HEK293 (cell line): ENCODE measurements at regions not wholly inside any gene's neighbourhood (a gene's known extent, or its start where the extent isn't known, plus 50 kb on each side); places are given as distances from the start of the nearest gene placed in this dataset.

ENCODE experiments used
- CTCF ChIA-PET: fragments of 350-600 bp; formaldehyde crosslinking; extraction: SDS; loops from one replicate; lab custom pipeline; 2021; ENCODE audit warnings: antibody characterized with exemption; lab: Yijun Ruan, JAX
- POLR2A ChIA-PET: fragments of 300-600 bp; formaldehyde crosslinking; extraction: SDS; loops from one replicate; lab custom pipeline; 2020; ENCODE audit warnings: antibody characterized with exemption, inconsistent platforms; lab: Yijun Ruan, JAX
- H3K27ac ChIP-seq: fragments of 200-500 bp; sonication (Bioruptor generic); 2 replicates; pipeline ENCODE4 v1.5.1; 2014; ENCODE audit warnings: low read depth, low read length, control low read depth, inconsistent platforms; ENCODE audit errors: extremely low read depth
- H3K36me3 ChIP-seq, 2 experiments: fragments of 200-500 bp in 1 of 2; sonication (Bioruptor generic) in 1 of 2; 1 replicate in 1 of 2; 2 replicates in 1 of 2; pipeline ENCODE4 v1.5.1; 2014 to 2017; ENCODE audit warnings: inconsistent platforms in 2 of 2, low read length in 2 of 2; ENCODE audit not compliant: control insufficient read depth in 2 of 2, insufficient read depth in 1 of 2
- H3K4me1 ChIP-seq: fragments of 200-500 bp; sonication (Bioruptor generic); 2 replicates; pipeline ENCODE4 v1.5.1; 2014; ENCODE audit warnings: mild to moderate bottlenecking, low read length, inconsistent platforms; ENCODE audit not compliant: control insufficient read depth, insufficient read depth
- H3K4me3 ChIP-seq: 2 replicates; pipeline ENCODE4 v1.5.1; 2011; ENCODE audit warnings: low read depth, mild to moderate bottlenecking, control low read depth, low read length, moderate library complexity
- H3K9me3 ChIP-seq: fragments of 200-500 bp; sonication (Bioruptor generic); 2 replicates; pipeline ENCODE4 v1.5.1; 2014; ENCODE audit warnings: low read depth, low read length, inconsistent platforms; ENCODE audit not compliant: control insufficient read depth, insufficient read depth
- AEBP2 ChIP-seq: fragments of 450-650 bp; formaldehyde crosslinking; IDR thresholded peaks from 2 replicates; pipeline ENCODE4 v1.5.1; 2016; ENCODE audit warnings: missing biosample characterization, missing genetic modification characterization, borderline replicate concordance
- GLIS2 ChIP-seq: fragments of 450-650 bp; formaldehyde crosslinking; IDR thresholded peaks from 2 replicates; pipeline ENCODE4 v1.5.1; 2016; ENCODE audit warnings: missing biosample characterization, missing genetic modification characterization
- YY1 ChIP-seq: fragments of 450-650 bp; formaldehyde crosslinking; IDR thresholded peaks from 2 replicates; pipeline ENCODE4 v1.5.1; 2018; ENCODE audit warnings: missing biosample characterization, missing genetic modification characterization
- ZBTB10 ChIP-seq: fragments of 450-650 bp; formaldehyde crosslinking; IDR thresholded peaks from 2 replicates; pipeline ENCODE4 v1.5.1; 2016; ENCODE audit warnings: missing biosample characterization, missing genetic modification characterization
- ZNF148 ChIP-seq: fragments of 450-650 bp; formaldehyde crosslinking; IDR thresholded peaks from 2 replicates; pipeline ENCODE4 v1.5.0; 2017; ENCODE audit warnings: missing biosample characterization, missing genetic modification characterization, borderline replicate concordance
- ZNF169 ChIP-seq: fragments of 450-650 bp; formaldehyde crosslinking; IDR thresholded peaks from 2 replicates; pipeline ENCODE4 v1.5.1; 2016; ENCODE audit warnings: missing biosample characterization, missing genetic modification characterization
- ZNF404 ChIP-seq: fragments of 450-650 bp; formaldehyde crosslinking; IDR thresholded peaks from 2 replicates; pipeline ENCODE4 v1.5.1; 2017; ENCODE audit warnings: missing biosample characterization, missing genetic modification characterization
- ZNF449 ChIP-seq: fragments of 450-650 bp; formaldehyde crosslinking; IDR thresholded peaks from 2 replicates; pipeline ENCODE4 v1.5.1; 2017; ENCODE audit warnings: missing biosample characterization, mild to moderate bottlenecking, missing genetic modification characterization, moderate library complexity
- ZNF48 ChIP-seq: fragments of 450-650 bp; formaldehyde crosslinking; IDR thresholded peaks from 2 replicates; pipeline ENCODE4 v1.5.1; 2016; ENCODE audit warnings: missing biosample characterization, missing genetic modification characterization
- ZNF514 ChIP-seq: fragments of 450-650 bp; formaldehyde crosslinking; IDR thresholded peaks from 2 replicates; pipeline ENCODE4 v1.5.1; 2016; ENCODE audit warnings: missing biosample characterization, missing genetic modification characterization
- ZNF530 ChIP-seq: fragments of 450-650 bp; formaldehyde crosslinking; IDR thresholded peaks from 2 replicates; pipeline ENCODE4 v1.5.1; 2016; ENCODE audit warnings: low read depth, missing biosample characterization, missing genetic modification characterization
- ZNF549 ChIP-seq: fragments of 450-650 bp; IDR thresholded peaks from 2 replicates; pipeline ENCODE4 v1.5.1; 2018; ENCODE audit warnings: missing biosample characterization, missing genetic modification characterization, mild to moderate bottlenecking, inconsistent platforms, moderate library complexity
- ZNF610 ChIP-seq: fragments of 450-650 bp; formaldehyde crosslinking; IDR thresholded peaks from 2 replicates; pipeline ENCODE4 v1.5.1; 2016; ENCODE audit warnings: missing biosample characterization, missing genetic modification characterization, borderline replicate concordance
- ZSCAN16 ChIP-seq: fragments of 450-650 bp; formaldehyde crosslinking; IDR thresholded peaks from 2 replicates; pipeline ENCODE4 v1.5.1; 2016; ENCODE audit warnings: missing biosample characterization, missing genetic modification characterization
- ZSCAN23 ChIP-seq: fragments of 450-650 bp; formaldehyde crosslinking; IDR thresholded peaks from 2 replicates; pipeline ENCODE4 v1.5.1; 2016; ENCODE audit warnings: missing biosample characterization, missing genetic modification characterization

- TF ChIP-seq ZNF169 (tag by site-specific recombination) (no peak), ZNF514 (tag by site-specific recombination) (no peak), ZNF148 (no peak), ZNF530 (tag by site-specific recombination) (no peak), ZBTB10 (tag by site-specific recombination) (no peak)
- TF ChIP-seq, all 188 proteins: peak for 0
These were observed 120.5 kb upstream of the COPS8 start (continued) for GRCh38 chr2:236965021-236965840.

- Histone ChIP-seq H3K27ac (no peak overlapping the region), H3K4me1 (no peaks in the 10 kb centered on the region), H3K9me3 (no peaks in the 10 kb centered on the region), H3K36me3 (no peaks in the 10 kb centered on the region), H3K4me3 (no peak overlapping the region)
- CTCF ChIA-PET = no interaction called here
- POLR2A ChIA-PET = no interaction called here
- TF ChIP-seq YY1 (no peak), ZSCAN16 (tag by site-specific recombination) (no peak), ZNF148 (no peak)
These were observed 119.9 kb upstream of the COPS8 start for GRCh38 chr2:236965841-236966096.

- POLR2A ChIA-PET = no interaction called here
These were observed 118.2 kb upstream of the COPS8 start for GRCh38 chr2:236967499-236967783.

GRCh38 chr2:236968101-236968879, 117.4 kb upstream of the COPS8 start:
- no peaks in the 10 kb centered on the region for H3K9me3 ChIP-seq
- CTCF ChIA-PET = no interaction called here
- no peak overlapping the region for H3K27ac ChIP-seq
- POLR2A ChIA-PET = no interaction called here
- no peak overlapping the region for H3K4me3 ChIP-seq
- H3K4me1 ChIP-seq = no peaks in the 10 kb centered on the region
- no peak for TF ChIP-seq GLIS2 (tag by site-specific recombination)
- no peak for TF ChIP-seq ZNF48 (tag by site-specific recombination)
- no peak for TF ChIP-seq ZNF449
- TF ChIP-seq AEBP2 (tag by site-specific recombination) = no peak
- H3K36me3 ChIP-seq = no peaks in the 10 kb centered on the region

More at GRCh38 chr2:236967499-236967783, 118.2 kb upstream of the COPS8 start:
- CTCF ChIA-PET = no interaction called here
- Histone ChIP-seq H3K4me3 (no peak overlapping the region), H3K9me3 (no peaks in the 10 kb centered on the region), H3K36me3 (no peaks in the 10 kb centered on the region), H3K27ac (no peak overlapping the region), H3K4me1 (no peaks in the 10 kb centered on the region)
- TF ChIP-seq ZSCAN23 (tag by site-specific recombination) (no peak), ZNF404 (no peak), ZNF549 (tag by site-specific recombination) (no peak), ZNF610 (tag by site-specific recombination) (no peak)
